SK-N-MC (cell line): ENCODE measurements at regions not wholly inside any gene's neighbourhood (a gene's known extent, or its start where the extent isn't known, plus 50 kb on each side); places are given as distances from the start of the nearest gene placed in this dataset.

Experiments
- EZH2 ChIP-seq: fragments of 200-600 bp; sonication (generic); IDR thresholded peaks from one replicate; pipeline ENCODE4 v1.6.1; 2017; ENCODE audit warnings: antibody characterized with exemption
- FOXP2 ChIP-seq: optimal IDR thresholded peaks from 2 replicates; pipeline ENCODE3; 2011; ENCODE audit warnings: mild to moderate bottlenecking, moderate library complexity; ENCODE audit not compliant: insufficient read depth; ENCODE audit errors: extremely low read length, control extremely low read depth
- POLR2AphosphoS5 ChIP-seq: IDR thresholded peaks from 2 replicates; pipeline ENCODE4 v1.6.1; 2012; ENCODE audit warnings: mild to moderate bottlenecking, low read depth, low read length, borderline replicate concordance

DNA sequence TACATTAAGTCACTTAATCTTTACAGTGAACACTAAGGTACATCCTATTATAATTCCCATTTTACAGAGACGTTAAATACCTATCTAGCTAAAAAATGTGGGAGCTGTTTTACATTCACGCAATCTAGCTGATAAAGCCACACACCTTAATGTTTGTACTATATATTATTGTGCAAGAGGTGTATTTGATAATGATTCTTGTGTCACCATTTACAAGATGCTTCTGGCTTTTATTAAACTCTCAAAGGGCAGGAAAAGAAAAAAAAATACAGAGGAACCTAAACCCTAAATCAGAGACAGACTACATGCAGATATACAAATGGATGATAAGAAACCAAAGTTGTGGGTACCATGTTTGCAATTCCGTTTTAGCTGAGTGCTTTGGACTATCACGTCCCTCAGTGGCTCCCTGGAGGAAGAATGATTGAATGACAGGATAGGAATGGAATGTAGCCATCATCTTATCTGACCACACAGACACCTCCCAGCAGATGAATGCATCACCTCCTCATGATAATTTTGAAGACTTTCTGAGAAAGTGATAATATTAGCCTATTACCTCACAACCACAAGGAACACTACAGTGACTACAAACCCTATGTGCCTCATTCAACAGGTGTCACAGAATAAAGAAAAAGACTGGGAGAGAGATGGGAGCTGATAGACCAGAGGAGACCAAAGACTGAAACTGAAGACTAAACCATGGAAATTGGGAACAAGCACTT is 230.5 kb upstream of the SERP2 start:
- TF ChIP-seq POLR2AphosphoS5 (no peak), EZH2 (no peak), FOXP2 (no peak)
